Neural cell (in vitro differentiated cells): ENCODE measurements at regions not wholly inside any gene's neighbourhood (a gene's known extent, or its start where the extent isn't known, plus 50 kb on each side); places are given as distances from the start of the nearest gene placed in this dataset.

Experiments used
- H2AFZ ChIP-seq: fragments of 200-600, 300-800 bp; sonication (generic), shearing (Covaris generic); 2 replicates; pipeline ENCODE4 v1.6.0; 2014; ENCODE audit warnings: low read depth, mild to moderate bottlenecking, antibody characterized with exemption, low read length, moderate library complexity
- H3F3A ChIP-seq: fragments of 200-600 bp; shearing (Covaris generic); 2 replicates; pipeline ENCODE4 v1.6.1; 2016; ENCODE audit warnings: mild to moderate bottlenecking, moderate library complexity, mixed read lengths, antibody characterized with exemption, low read length; ENCODE audit not compliant: insufficient read depth, poor library complexity, severe bottlenecking
- H3K27ac ChIP-seq: fragments of 200-600, 300-800 bp; sonication (generic), shearing (Covaris generic); 2 replicates; pipeline ENCODE4 v1.5.1; 2014; ENCODE audit warnings: mild to moderate bottlenecking, low read length, moderate library complexity
- H3K27me3 ChIP-seq: fragments of 300-800, 200-600 bp; sonication (generic), shearing (Covaris generic); 2 replicates; pipeline ENCODE4 v1.6.0; 2014; ENCODE audit warnings: mild to moderate bottlenecking, low read depth, low read length, moderate library complexity; ENCODE audit not compliant: insufficient read depth
- H3K36me3 ChIP-seq: fragments of 300-800, 200-600 bp; sonication (generic), shearing (Covaris generic); 2 replicates; pipeline ENCODE4 v1.5.1; 2014; ENCODE audit warnings: mild to moderate bottlenecking, antibody characterized with exemption, low read length, moderate library complexity; ENCODE audit not compliant: insufficient read depth
- H3K4me2 ChIP-seq: fragments of 300-800, 200-600 bp; sonication (generic), shearing (Covaris generic); 2 replicates; pipeline ENCODE4 v1.6.0; 2014; ENCODE audit warnings: mild to moderate bottlenecking, low read length
- H3K4me3 ChIP-seq: fragments of 300-800, 200-600 bp; sonication (generic), shearing (Covaris generic); 2 replicates; pipeline ENCODE4 v1.5.1; 2014; ENCODE audit warnings: mild to moderate bottlenecking, low read length, moderate library complexity
- H3K79me2 ChIP-seq: fragments of 200-600 bp; shearing (Covaris generic); replicated peaks from 2 replicates; pipeline ENCODE4 v1.6.0; 2014; ENCODE audit warnings: mild to moderate bottlenecking, low read length, moderate library complexity; ENCODE audit not compliant: insufficient read depth
- H3K9ac ChIP-seq: fragments of 300-800, 200-600 bp; sonication (generic), shearing (Covaris generic); 2 replicates; pipeline ENCODE4 v1.6.1; 2016; ENCODE audit warnings: mild to moderate bottlenecking, low read length, mixed read lengths
- H3K9me2 ChIP-seq: fragments of 200-600 bp; shearing (Covaris generic); 2 replicates; pipeline ENCODE4 v1.6.1; 2016; ENCODE audit warnings: mild to moderate bottlenecking, low read length, mixed read lengths; ENCODE audit not compliant: insufficient read depth
- H3K9me3 ChIP-seq: fragments of 200-600, 300-800 bp; sonication (generic), shearing (Covaris generic); 2 replicates; pipeline ENCODE4 v1.6.1; 2016; ENCODE audit warnings: mild to moderate bottlenecking, mixed run types, low read length, moderate library complexity, mixed read lengths
- H4K20me1 ChIP-seq: fragments of 200-600 bp; shearing (Covaris generic); 2 replicates; pipeline ENCODE4 v1.6.1; 2016; ENCODE audit warnings: mild to moderate bottlenecking, mixed run types; ENCODE audit not compliant: insufficient read depth
- EP300 ChIP-seq: fragments of 450-650 bp; conservative IDR thresholded peaks from 2 replicates; pipeline ENCODE4 v1.6.1; 2014; ENCODE audit warnings: antibody characterized with exemption, mild to moderate bottlenecking, moderate library complexity; ENCODE audit not compliant: poor library complexity, severe bottlenecking
- EZH2 ChIP-seq: fragments of 200-600, 300-800 bp; shearing (Covaris generic), sonication (generic); IDR thresholded peaks from 2 replicates; pipeline ENCODE4 v1.6.1; 2014; ENCODE audit warnings: antibody characterized with exemption, low read length, borderline replicate concordance, mild to moderate bottlenecking; ENCODE audit not compliant: insufficient read depth, poor library complexity, severe bottlenecking
- MXI1 ChIP-seq: fragments of 450-650 bp; conservative IDR thresholded peaks from 2 replicates; pipeline ENCODE4 v1.6.1; 2014; ENCODE audit warnings: antibody characterized with exemption, mild to moderate bottlenecking; ENCODE audit not compliant: poor library complexity, severe bottlenecking
- POLR2AphosphoS5 ChIP-seq: IDR thresholded peaks from 2 replicates; pipeline ENCODE4 v1.6.1; 2012
- RAD21 ChIP-seq: fragments of 450-650 bp; conservative IDR thresholded peaks from 2 replicates; pipeline ENCODE4 v1.6.1; 2014; ENCODE audit warnings: antibody characterized with exemption, mild to moderate bottlenecking, moderate library complexity
- SMC3 ChIP-seq: fragments of 450-650 bp; conservative IDR thresholded peaks from 2 replicates; pipeline ENCODE4 v1.6.1; 2014; ENCODE audit warnings: antibody characterized with exemption, mild to moderate bottlenecking, moderate library complexity; ENCODE audit not compliant: poor library complexity
- TAF1 ChIP-seq: IDR thresholded peaks from 2 replicates; pipeline ENCODE4 v1.6.1; 2012; ENCODE audit warnings: low read depth
- TF ChIP-seq, protein P1 (sequence below): IDR thresholded peaks from 2 replicates; pipeline ENCODE4 v1.6.1; 2012; ENCODE audit warnings: borderline replicate concordance
- TF ChIP-seq, protein P2 (sequence below): fragments of 450-650 bp; IDR thresholded peaks from 2 replicates; pipeline ENCODE4 v1.5.1; 2014; ENCODE audit warnings: antibody characterized with exemption, mild to moderate bottlenecking, moderate library complexity; ENCODE audit not compliant: poor library complexity, severe bottlenecking

DNA sequence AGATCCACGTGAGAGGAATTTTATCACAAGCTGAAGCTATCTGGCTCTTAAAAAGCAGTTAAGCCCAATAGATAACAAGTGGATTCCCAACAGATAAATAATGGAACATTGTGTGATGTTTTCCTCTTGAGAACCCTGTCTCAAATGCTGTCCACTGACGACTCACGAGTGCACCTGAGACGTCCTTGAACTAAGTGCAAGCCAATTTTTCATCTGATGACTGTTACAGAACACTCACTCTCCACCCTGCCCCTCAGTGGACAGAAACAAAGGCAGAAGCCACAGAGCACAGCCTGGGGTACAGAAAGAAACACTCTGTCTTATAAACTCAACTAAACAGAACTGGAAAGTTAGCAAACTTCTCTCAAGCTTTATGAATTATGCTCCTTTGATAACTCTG is 199.5 kb downstream of the KCNN2 start:
- TF ChIP-seq, protein P1, sequence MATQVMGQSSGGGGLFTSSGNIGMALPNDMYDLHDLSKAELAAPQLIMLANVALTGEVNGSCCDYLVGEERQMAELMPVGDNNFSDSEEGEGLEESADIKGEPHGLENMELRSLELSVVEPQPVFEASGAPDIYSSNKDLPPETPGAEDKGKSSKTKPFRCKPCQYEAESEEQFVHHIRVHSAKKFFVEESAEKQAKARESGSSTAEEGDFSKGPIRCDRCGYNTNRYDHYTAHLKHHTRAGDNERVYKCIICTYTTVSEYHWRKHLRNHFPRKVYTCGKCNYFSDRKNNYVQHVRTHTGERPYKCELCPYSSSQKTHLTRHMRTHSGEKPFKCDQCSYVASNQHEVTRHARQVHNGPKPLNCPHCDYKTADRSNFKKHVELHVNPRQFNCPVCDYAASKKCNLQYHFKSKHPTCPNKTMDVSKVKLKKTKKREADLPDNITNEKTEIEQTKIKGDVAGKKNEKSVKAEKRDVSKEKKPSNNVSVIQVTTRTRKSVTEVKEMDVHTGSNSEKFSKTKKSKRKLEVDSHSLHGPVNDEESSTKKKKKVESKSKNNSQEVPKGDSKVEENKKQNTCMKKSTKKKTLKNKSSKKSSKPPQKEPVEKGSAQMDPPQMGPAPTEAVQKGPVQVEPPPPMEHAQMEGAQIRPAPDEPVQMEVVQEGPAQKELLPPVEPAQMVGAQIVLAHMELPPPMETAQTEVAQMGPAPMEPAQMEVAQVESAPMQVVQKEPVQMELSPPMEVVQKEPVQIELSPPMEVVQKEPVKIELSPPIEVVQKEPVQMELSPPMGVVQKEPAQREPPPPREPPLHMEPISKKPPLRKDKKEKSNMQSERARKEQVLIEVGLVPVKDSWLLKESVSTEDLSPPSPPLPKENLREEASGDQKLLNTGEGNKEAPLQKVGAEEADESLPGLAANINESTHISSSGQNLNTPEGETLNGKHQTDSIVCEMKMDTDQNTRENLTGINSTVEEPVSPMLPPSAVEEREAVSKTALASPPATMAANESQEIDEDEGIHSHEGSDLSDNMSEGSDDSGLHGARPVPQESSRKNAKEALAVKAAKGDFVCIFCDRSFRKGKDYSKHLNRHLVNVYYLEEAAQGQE = no peak
- TF ChIP-seq MXI1 = no peak
- TF ChIP-seq, protein P2, sequence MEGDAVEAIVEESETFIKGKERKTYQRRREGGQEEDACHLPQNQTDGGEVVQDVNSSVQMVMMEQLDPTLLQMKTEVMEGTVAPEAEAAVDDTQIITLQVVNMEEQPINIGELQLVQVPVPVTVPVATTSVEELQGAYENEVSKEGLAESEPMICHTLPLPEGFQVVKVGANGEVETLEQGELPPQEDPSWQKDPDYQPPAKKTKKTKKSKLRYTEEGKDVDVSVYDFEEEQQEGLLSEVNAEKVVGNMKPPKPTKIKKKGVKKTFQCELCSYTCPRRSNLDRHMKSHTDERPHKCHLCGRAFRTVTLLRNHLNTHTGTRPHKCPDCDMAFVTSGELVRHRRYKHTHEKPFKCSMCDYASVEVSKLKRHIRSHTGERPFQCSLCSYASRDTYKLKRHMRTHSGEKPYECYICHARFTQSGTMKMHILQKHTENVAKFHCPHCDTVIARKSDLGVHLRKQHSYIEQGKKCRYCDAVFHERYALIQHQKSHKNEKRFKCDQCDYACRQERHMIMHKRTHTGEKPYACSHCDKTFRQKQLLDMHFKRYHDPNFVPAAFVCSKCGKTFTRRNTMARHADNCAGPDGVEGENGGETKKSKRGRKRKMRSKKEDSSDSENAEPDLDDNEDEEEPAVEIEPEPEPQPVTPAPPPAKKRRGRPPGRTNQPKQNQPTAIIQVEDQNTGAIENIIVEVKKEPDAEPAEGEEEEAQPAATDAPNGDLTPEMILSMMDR = no peak
- TF ChIP-seq SMC3 = no peak
- TF ChIP-seq EP300 = no peak
- TF ChIP-seq POLR2AphosphoS5 = no peak
- TF ChIP-seq RAD21 = no peak
- TF ChIP-seq EZH2 = no peak
- TF ChIP-seq TAF1 = no peak
- Histone ChIP-seq H3K4me2 (no peak overlapping the region), H3F3A (no peaks in the 10 kb centered on the region), H3K27ac (no peak overlapping the region), H4K20me1 (no peaks in the 10 kb centered on the region), H3K36me3 (no peaks in the 10 kb centered on the region), H3K4me3 (no peak overlapping the region), H3K27me3 (no peaks in the 10 kb centered on the region), H3K9me2 (no peaks in the 10 kb centered on the region), H3K9ac (no peak overlapping the region), H2AFZ (no peak overlapping the region), H3K9me3 (no peaks in the 10 kb centered on the region), H3K79me2 (no peaks in the 10 kb centered on the region)
